Panc1 (cell line): ENCODE measurements at regions not wholly inside any gene's neighbourhood (a gene's known extent, or its start where the extent isn't known, plus 50 kb on each side); places are given as distances from the start of the nearest gene placed in this dataset.

Experiments used
- POLR2AphosphoS5 ChIP-seq: IDR thresholded peaks from 2 replicates; pipeline ENCODE4 v1.6.1; 2012; ENCODE audit warnings: mild to moderate bottlenecking, low read depth, low read length, moderate library complexity
- SIN3A ChIP-seq: IDR thresholded peaks from 2 replicates; pipeline ENCODE4 v1.6.1; 2012; ENCODE audit warnings: low read depth, mild to moderate bottlenecking, low read length, moderate library complexity, borderline replicate concordance; ENCODE audit not compliant: insufficient read depth
- TF ChIP-seq, protein P1 (sequence below): fragments of 450-650 bp; IDR thresholded peaks from 2 replicates; pipeline ENCODE4 v1.5.1; 2017; ENCODE audit warnings: mild to moderate bottlenecking
- TF ChIP-seq, protein P2 (sequence below), 2 experiments: IDR thresholded peaks; 2 replicates each; pipeline ENCODE4 v1.6.1; 2011 to 2012; ENCODE audit warnings: low read depth in 2 of 2, control low read depth in 1 of 2, low read length in 1 of 2, mild to moderate bottlenecking in 1 of 2, moderate library complexity in 1 of 2; ENCODE audit not compliant: insufficient read depth in 1 of 2

DNA sequence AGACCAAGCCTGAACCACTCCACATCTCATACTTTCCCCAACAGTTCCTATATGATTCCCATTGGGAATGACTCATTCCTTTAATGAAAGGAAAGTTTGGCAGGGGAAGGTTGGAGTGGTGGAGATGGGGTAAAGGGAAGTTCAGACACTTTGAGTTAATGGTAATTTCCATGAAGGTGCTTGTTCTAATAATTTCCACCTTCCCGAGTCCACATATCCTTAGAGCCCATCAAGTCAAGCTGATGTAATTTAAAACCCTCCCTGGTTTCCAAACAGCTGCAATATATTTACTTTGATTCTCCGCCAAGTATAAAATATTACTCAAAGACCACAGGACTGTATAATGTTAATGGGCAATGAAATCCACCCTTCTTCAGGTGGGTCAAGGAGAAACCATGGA lies 95.0 kb upstream of the GALNT15 start:
- TF ChIP-seq SIN3A (no peak), POLR2AphosphoS5 (no peak)
- TF ChIP-seq, protein P1, sequence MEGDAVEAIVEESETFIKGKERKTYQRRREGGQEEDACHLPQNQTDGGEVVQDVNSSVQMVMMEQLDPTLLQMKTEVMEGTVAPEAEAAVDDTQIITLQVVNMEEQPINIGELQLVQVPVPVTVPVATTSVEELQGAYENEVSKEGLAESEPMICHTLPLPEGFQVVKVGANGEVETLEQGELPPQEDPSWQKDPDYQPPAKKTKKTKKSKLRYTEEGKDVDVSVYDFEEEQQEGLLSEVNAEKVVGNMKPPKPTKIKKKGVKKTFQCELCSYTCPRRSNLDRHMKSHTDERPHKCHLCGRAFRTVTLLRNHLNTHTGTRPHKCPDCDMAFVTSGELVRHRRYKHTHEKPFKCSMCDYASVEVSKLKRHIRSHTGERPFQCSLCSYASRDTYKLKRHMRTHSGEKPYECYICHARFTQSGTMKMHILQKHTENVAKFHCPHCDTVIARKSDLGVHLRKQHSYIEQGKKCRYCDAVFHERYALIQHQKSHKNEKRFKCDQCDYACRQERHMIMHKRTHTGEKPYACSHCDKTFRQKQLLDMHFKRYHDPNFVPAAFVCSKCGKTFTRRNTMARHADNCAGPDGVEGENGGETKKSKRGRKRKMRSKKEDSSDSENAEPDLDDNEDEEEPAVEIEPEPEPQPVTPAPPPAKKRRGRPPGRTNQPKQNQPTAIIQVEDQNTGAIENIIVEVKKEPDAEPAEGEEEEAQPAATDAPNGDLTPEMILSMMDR = no peak
- TF ChIP-seq, protein P2, sequence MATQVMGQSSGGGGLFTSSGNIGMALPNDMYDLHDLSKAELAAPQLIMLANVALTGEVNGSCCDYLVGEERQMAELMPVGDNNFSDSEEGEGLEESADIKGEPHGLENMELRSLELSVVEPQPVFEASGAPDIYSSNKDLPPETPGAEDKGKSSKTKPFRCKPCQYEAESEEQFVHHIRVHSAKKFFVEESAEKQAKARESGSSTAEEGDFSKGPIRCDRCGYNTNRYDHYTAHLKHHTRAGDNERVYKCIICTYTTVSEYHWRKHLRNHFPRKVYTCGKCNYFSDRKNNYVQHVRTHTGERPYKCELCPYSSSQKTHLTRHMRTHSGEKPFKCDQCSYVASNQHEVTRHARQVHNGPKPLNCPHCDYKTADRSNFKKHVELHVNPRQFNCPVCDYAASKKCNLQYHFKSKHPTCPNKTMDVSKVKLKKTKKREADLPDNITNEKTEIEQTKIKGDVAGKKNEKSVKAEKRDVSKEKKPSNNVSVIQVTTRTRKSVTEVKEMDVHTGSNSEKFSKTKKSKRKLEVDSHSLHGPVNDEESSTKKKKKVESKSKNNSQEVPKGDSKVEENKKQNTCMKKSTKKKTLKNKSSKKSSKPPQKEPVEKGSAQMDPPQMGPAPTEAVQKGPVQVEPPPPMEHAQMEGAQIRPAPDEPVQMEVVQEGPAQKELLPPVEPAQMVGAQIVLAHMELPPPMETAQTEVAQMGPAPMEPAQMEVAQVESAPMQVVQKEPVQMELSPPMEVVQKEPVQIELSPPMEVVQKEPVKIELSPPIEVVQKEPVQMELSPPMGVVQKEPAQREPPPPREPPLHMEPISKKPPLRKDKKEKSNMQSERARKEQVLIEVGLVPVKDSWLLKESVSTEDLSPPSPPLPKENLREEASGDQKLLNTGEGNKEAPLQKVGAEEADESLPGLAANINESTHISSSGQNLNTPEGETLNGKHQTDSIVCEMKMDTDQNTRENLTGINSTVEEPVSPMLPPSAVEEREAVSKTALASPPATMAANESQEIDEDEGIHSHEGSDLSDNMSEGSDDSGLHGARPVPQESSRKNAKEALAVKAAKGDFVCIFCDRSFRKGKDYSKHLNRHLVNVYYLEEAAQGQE (IDR thresholded peaks at IDR 0.05; ENCODE audit: insufficient read depth in 1 of 2, low read depth in 2 of 2, low read length in 1 of 2) = no peak
